Keratinocyte (primary cell): ENCODE measurements at regions not wholly inside any gene's neighbourhood (a gene's known extent, or its start where the extent isn't known, plus 50 kb on each side); places are given as distances from the start of the nearest gene placed in this dataset.
"Not testable (repeated sequence)": the region's sequence is repeated elsewhere in the genome, so short reads cannot be mapped to it uniquely, and the experiment has no call there.

Source experiments
- DNase-seq: peaks from one replicate; pipeline ENCODE4 v3.0.0-alpha.2; 2011; ENCODE audit warnings: low read depth, missing footprints, low spot score
- FAIRE-seq: peaks from 2 replicates; lab custom pipeline; 2011; peaks lifted over from hg19 to GRCh38; lab: Jason Lieb, UNC
- H2AFZ ChIP-seq: 2 replicates; pipeline ENCODE4 v1.6.0; 2012; ENCODE audit warnings: low read length, control low read depth, inconsistent platforms; ENCODE audit not compliant: control insufficient read depth
- H3K27ac ChIP-seq: 2 replicates; pipeline ENCODE4 v1.5.1; 2011; ENCODE audit warnings: low read length; ENCODE audit not compliant: control insufficient read depth, insufficient read depth
- H3K27me3 ChIP-seq: 3 replicates; pipeline ENCODE4 v1.6.0; 2011; ENCODE audit warnings: low read length; ENCODE audit not compliant: control insufficient read depth, insufficient read depth; ENCODE audit errors: extremely low read depth
- H3K36me3 ChIP-seq, 2 experiments: 2 replicates in 1 of 2; 3 replicates in 1 of 2; pipeline ENCODE4 v1.5.1; 2011; ENCODE audit warnings: low read length in 2 of 2, mild to moderate bottlenecking in 1 of 2; ENCODE audit not compliant: control insufficient read depth in 2 of 2, insufficient read depth in 2 of 2; ENCODE audit errors: extremely low read depth in 1 of 2
- H3K4me1 ChIP-seq: 3 replicates; pipeline ENCODE4 v1.5.1; 2011; ENCODE audit warnings: low read length; ENCODE audit not compliant: control insufficient read depth, insufficient read depth; ENCODE audit errors: extremely low read depth
- H3K4me2 ChIP-seq: 3 replicates; pipeline ENCODE4 v1.6.0; 2011; ENCODE audit warnings: low read depth, low read length; ENCODE audit not compliant: control insufficient read depth, insufficient read depth; ENCODE audit errors: extremely low read depth
- H3K4me3 ChIP-seq, 3 experiments: fragments of 200-600 bp in 1 of 3; sonication (generic) in 1 of 3; 2 replicates in 2 of 3; 3 replicates in 1 of 3; pipeline ENCODE4 v1.5.1; 2011 to 2016; ENCODE audit warnings: low read length in 3 of 3, mild to moderate bottlenecking in 3 of 3, control low read depth in 2 of 3, inconsistent platforms in 1 of 3, low read depth in 1 of 3, mixed read lengths in 1 of 3, mixed run types in 1 of 3, moderate library complexity in 1 of 3; ENCODE audit not compliant: control insufficient read depth in 2 of 3, insufficient read depth in 2 of 3; ENCODE audit errors: extremely low read depth in 1 of 3
- H3K79me2 ChIP-seq: 2 replicates; pipeline ENCODE4 v1.6.0; 2012; ENCODE audit warnings: low read length; ENCODE audit not compliant: control insufficient read depth, insufficient read depth
- H3K9ac ChIP-seq: 3 replicates; pipeline ENCODE4 v1.6.0; 2011; ENCODE audit warnings: low read length; ENCODE audit not compliant: control insufficient read depth, insufficient read depth; ENCODE audit errors: extremely low read depth
- H3K9me1 ChIP-seq: 3 replicates; pipeline ENCODE4 v1.6.0; 2011; ENCODE audit warnings: low read length; ENCODE audit not compliant: control insufficient read depth, insufficient read depth; ENCODE audit errors: extremely low read depth
- H3K9me3 ChIP-seq: 2 replicates; pipeline ENCODE4 v1.5.1; 2012; ENCODE audit warnings: low read depth, low read length; ENCODE audit not compliant: control insufficient read depth
- H4K20me1 ChIP-seq: 3 replicates; pipeline ENCODE4 v1.6.0; 2011; ENCODE audit warnings: low read length; ENCODE audit not compliant: control insufficient read depth, insufficient read depth; ENCODE audit errors: extremely low read depth
- EZH2 ChIP-seq: IDR thresholded peaks from one replicate; pipeline ENCODE4 v1.6.1; 2012; ENCODE audit warnings: inconsistent platforms, mild to moderate bottlenecking, low read length, moderate library complexity
- dilution Hi-C: fragments of 300-500 bp; cut with MboI; formaldehyde crosslinking; loops from one replicate; pipeline ENCODE4 v1.7.0; 2020; ENCODE audit warnings: low sequenced_read_pairs; ENCODE audit not compliant: extremely low pct_ligation_motif_present
- TF ChIP-seq, protein P1 (sequence below), 3 experiments: IDR thresholded peaks in 1 of 3; conservative IDR thresholded peaks in 1 of 3; optimal IDR thresholded peaks in 1 of 3; 2 replicates in 2 of 3; 3 replicates in 1 of 3; pipeline versions ENCODE3 to v1.5.1; 2011; ENCODE audit warnings: low read length in 3 of 3, mild to moderate bottlenecking in 3 of 3, moderate library complexity in 2 of 3, control low read depth in 1 of 3, inconsistent platforms in 1 of 3; ENCODE audit not compliant: insufficient read depth in 2 of 3; ENCODE audit errors: extremely low read depth in 1 of 3

DNA sequence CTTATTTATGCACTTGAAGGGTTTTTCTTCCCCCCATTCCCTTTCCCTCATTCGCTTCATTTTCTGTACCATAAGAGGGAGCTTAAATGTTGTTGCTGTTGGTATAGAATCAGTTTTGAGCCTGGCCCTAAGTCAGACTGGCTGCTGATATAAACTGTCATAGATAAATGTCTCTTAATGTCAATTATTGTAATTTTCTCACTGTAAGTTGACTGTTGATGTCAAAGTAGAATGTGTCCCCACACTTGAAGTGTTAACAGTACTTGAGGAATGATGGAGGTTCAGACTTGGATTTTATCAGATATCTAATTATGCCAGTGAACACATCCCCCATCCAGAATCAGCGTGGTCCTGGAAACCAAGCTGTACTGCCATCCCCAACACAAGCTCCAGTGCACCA is 87.8 kb downstream of the PRR15 start:
- H3K4me3 ChIP-seq, result no peak overlapping the region

DNA sequence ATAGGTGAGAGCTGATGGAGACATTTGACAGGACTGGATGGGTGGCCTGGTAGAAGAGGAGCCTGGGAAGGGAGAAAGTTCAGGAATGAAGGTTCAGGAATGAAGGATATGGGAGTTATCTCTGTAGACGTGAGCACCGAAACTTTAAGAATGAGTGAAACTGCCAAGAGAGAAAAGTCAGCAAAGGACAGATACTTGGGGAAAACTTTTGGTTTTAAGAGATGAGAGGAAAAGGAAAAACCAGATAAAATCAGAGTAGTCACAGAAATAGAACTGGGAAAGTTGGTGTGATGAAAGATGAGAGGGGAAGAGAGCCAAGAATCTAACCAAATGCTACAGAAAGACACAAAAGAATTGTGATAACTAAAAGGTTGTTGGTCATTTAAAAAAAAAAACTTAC is 88.9 kb downstream of the PRR15 start:
- no peaks in the 10 kb centered on the region for H3K9me3 ChIP-seq
- no peaks in the 10 kb centered on the region for H3K4me1 ChIP-seq
- no peak for FAIRE-seq
- no peaks in the 10 kb centered on the region for H3K27me3 ChIP-seq
- H3K4me2 ChIP-seq, result no peak overlapping the region
- H3K79me2 ChIP-seq, result no peaks in the 10 kb centered on the region
- H3K27ac ChIP-seq, result no peak overlapping the region
- DNase-seq, result no peak
- H3K9ac ChIP-seq, result no peak overlapping the region
- H3K4me3 ChIP-seq, result no peak overlapping the region
- dilution Hi-C loops, result no loop called here
- H2AFZ ChIP-seq, result no peak overlapping the region
- H3K36me3 ChIP-seq, result no peaks in the 10 kb centered on the region
- no peaks in the 10 kb centered on the region for H4K20me1 ChIP-seq
- TF ChIP-seq, protein P1, sequence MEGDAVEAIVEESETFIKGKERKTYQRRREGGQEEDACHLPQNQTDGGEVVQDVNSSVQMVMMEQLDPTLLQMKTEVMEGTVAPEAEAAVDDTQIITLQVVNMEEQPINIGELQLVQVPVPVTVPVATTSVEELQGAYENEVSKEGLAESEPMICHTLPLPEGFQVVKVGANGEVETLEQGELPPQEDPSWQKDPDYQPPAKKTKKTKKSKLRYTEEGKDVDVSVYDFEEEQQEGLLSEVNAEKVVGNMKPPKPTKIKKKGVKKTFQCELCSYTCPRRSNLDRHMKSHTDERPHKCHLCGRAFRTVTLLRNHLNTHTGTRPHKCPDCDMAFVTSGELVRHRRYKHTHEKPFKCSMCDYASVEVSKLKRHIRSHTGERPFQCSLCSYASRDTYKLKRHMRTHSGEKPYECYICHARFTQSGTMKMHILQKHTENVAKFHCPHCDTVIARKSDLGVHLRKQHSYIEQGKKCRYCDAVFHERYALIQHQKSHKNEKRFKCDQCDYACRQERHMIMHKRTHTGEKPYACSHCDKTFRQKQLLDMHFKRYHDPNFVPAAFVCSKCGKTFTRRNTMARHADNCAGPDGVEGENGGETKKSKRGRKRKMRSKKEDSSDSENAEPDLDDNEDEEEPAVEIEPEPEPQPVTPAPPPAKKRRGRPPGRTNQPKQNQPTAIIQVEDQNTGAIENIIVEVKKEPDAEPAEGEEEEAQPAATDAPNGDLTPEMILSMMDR (optimal IDR thresholded peaks at IDR 0.05 in 1 of 3, IDR thresholded peaks at IDR 0.05 in 1 of 3, conservative IDR thresholded peaks at IDR 0.05 in 1 of 3; ENCODE audit: extremely low read depth in 1 of 3, insufficient read depth in 2 of 3, low read length in 3 of 3), result no peak
- TF ChIP-seq EZH2, result no peak
- H3K9me1 ChIP-seq, result no peaks in the 10 kb centered on the region

More for the DNA sequence above, 87.8 kb downstream of the PRR15 start:
- no peak for TF ChIP-seq EZH2
- TF ChIP-seq, protein P1 (optimal IDR thresholded peaks at IDR 0.05 in 1 of 3, IDR thresholded peaks at IDR 0.05 in 1 of 3, conservative IDR thresholded peaks at IDR 0.05 in 1 of 3; ENCODE audit: extremely low read depth in 1 of 3, insufficient read depth in 2 of 3, low read length in 3 of 3), result no peak
- H4K20me1 ChIP-seq, result no peaks in the 10 kb centered on the region
- no peak overlapping the region for H3K27ac ChIP-seq
- DNase-seq (no peak), FAIRE-seq (no peak)
- H3K9me1 ChIP-seq, result no peaks in the 10 kb centered on the region
- no peaks in the 10 kb centered on the region for H3K4me1 ChIP-seq
- no peaks in the 10 kb centered on the region for H3K36me3 ChIP-seq
- no peak overlapping the region for H3K9ac ChIP-seq
- no peak overlapping the region for H2AFZ ChIP-seq
- no peaks in the 10 kb centered on the region for H3K9me3 ChIP-seq
- no peaks in the 10 kb centered on the region for H3K79me2 ChIP-seq
- dilution Hi-C loops, result no loop called here
- H3K27me3 ChIP-seq, result no peaks in the 10 kb centered on the region
- H3K4me2 ChIP-seq, result no peak overlapping the region

GRCh38 chr7:29654340-29654739 is 90.7 kb downstream of the PRR15 start:
- H3K27ac ChIP-seq, H4K20me1 ChIP-seq, FAIRE-seq, H3K36me3 ChIP-seq, H3K4me2 ChIP-seq, H3K9me3 ChIP-seq, H3K9ac ChIP-seq, H3K9me1 ChIP-seq, H3K4me1 ChIP-seq, H2AFZ ChIP-seq, H3K79me2 ChIP-seq, dilution Hi-C loops, H3K27me3 ChIP-seq, H3K4me3 ChIP-seq, DNase-seq: not testable (repeated sequence)
